K562 (cell line): ENCODE measurements at regions not wholly inside any gene's neighbourhood (a gene's known extent, or its start where the extent isn't known, plus 50 kb on each side); places are given as distances from the start of the nearest gene placed in this dataset.

Source experiments
- ATAC-seq: fragments of 200-7000 bp; cut with Tn5 transposase; 3 replicates; pipeline ENCODE4 v1.9.1; 2020; ENCODE audit warnings: moderate library complexity
- BruUV-seq: library from RNA; stranded (reverse); fragments of 400-500 nt; replicated peaks from 2 replicates; lab custom pipeline; 2021; lab: Mats Ljungman, UMichigan
- CTCF ChIA-PET: fragments of 300-600 bp; formaldehyde crosslinking; extraction: SDS; loops from one replicate; lab custom pipeline; 2021; ENCODE audit warnings: low intra/inter-chr PET ratio; lab: Yijun Ruan, JAX
- POLR2A ChIA-PET: fragments of 300-600, 350-650 bp; sonication (Branson Sonifier 250); formaldehyde crosslinking; extraction: SDS; loops from one replicate; lab custom pipeline; 2021; ENCODE audit warnings: antibody characterized with exemption, inconsistent platforms; lab: Yijun Ruan, JAX
- DNase-seq, 4 experiments: peaks; one replicate each; pipeline versions ENCODE4 v3.0.0 to v3.0.0-alpha.2; 2011 to 2018; ENCODE audit warnings: low spot score in 3 of 4, mixed read lengths in 3 of 4; ENCODE audit errors: extremely low read depth in 1 of 4
- FAIRE-seq: peaks from 2 replicates; lab custom pipeline; 2011; peaks lifted over from hg19 to GRCh38; lab: Jason Lieb, UNC
- H2AFZ ChIP-seq: 2 replicates; pipeline ENCODE4 v1.6.0; 2011; ENCODE audit warnings: low read depth, low read length, control low read depth, inconsistent platforms
- H3K27ac ChIP-seq: fragments of 200-600 bp; 3 replicates; pipeline ENCODE4 v1.8.0; 2011; ENCODE audit warnings: low read depth, mild to moderate bottlenecking, control low read depth, inconsistent platforms, low read length, moderate library complexity, mixed read lengths; ENCODE audit errors: extremely low read depth
- H3K27me3 ChIP-seq, 2 experiments: fragments of 300-600 bp in 1 of 2; 2 replicates in 1 of 2; 3 replicates in 1 of 2; pipeline versions ENCODE4 v1.6.0 to v1.8.0; 2011; ENCODE audit warnings: inconsistent platforms in 2 of 2, low read length in 2 of 2, mild to moderate bottlenecking in 1 of 2, mixed read lengths in 1 of 2, moderate library complexity in 1 of 2; ENCODE audit not compliant: control insufficient read depth in 2 of 2, insufficient read depth in 2 of 2
- H3K36me3 ChIP-seq: fragments of 300-600 bp; 3 replicates; pipeline ENCODE4 v1.8.0; 2011; ENCODE audit warnings: mild to moderate bottlenecking, low read length, inconsistent platforms; ENCODE audit not compliant: control insufficient read depth, insufficient read depth
- H3K4me1 ChIP-seq, 2 experiments: fragments of 200-600 bp in 1 of 2; replicated peaks in 1 of 2; 2 replicates in 1 of 2; 3 replicates in 1 of 2; pipeline versions ENCODE4 v1.5.1 to v1.8.0; 2011; ENCODE audit warnings: inconsistent platforms in 2 of 2, low read length in 2 of 2, mild to moderate bottlenecking in 1 of 2, mixed read lengths in 1 of 2, moderate library complexity in 1 of 2; ENCODE audit not compliant: control insufficient read depth in 2 of 2, insufficient read depth in 2 of 2
- H3K4me2 ChIP-seq: 2 replicates; pipeline ENCODE4 v1.6.1; 2011; ENCODE audit warnings: low read length, control low read depth, inconsistent platforms, mixed read lengths; ENCODE audit not compliant: insufficient read depth
- H3K4me3 ChIP-seq: fragments of 200-600 bp; sonication (generic), shearing (Covaris generic); 2 replicates; pipeline ENCODE4 v1.5.1; 2016; ENCODE audit warnings: control low read depth, inconsistent platforms
- H3K79me2 ChIP-seq: fragments of 200-600 bp; 3 replicates; pipeline ENCODE4 v1.8.0; 2011; ENCODE audit warnings: low read length, inconsistent platforms; ENCODE audit not compliant: control insufficient read depth, insufficient read depth
- H3K9ac ChIP-seq, 2 experiments: 2 replicates each; pipeline versions ENCODE4 v1.6.0 to v1.6.1; 2011; ENCODE audit warnings: low read depth in 2 of 2, low read length in 2 of 2, control low read depth in 1 of 2, inconsistent platforms in 1 of 2, mild to moderate bottlenecking in 1 of 2, mixed read lengths in 1 of 2; ENCODE audit not compliant: insufficient read depth in 1 of 2
- H3K9me1 ChIP-seq: one replicate; pipeline ENCODE4 v1.6.0; 2011; ENCODE audit warnings: inconsistent platforms, mild to moderate bottlenecking, low read length, moderate library complexity; ENCODE audit not compliant: control insufficient read depth, insufficient read depth
- H3K9me3 ChIP-seq: replicated peaks from 2 replicates; pipeline ENCODE4 v1.5.1; 2011; ENCODE audit warnings: low read depth, low read length, inconsistent platforms; ENCODE audit not compliant: control insufficient read depth, insufficient read depth
- H4K20me1 ChIP-seq: replicated peaks from 2 replicates; pipeline ENCODE4 v1.6.1; 2011; ENCODE audit warnings: low read length, inconsistent platforms, mixed read lengths; ENCODE audit not compliant: control insufficient read depth, insufficient read depth
- YBX1 ChIP-seq: fragments of 450-650 bp; IDR thresholded peaks from 2 replicates; pipeline ENCODE4 v1.7.1; 2016; ENCODE audit warnings: mild to moderate bottlenecking
- ZBTB11 ChIP-seq, 3 experiments: fragments of 200-800 bp in 1 of 3; fragments of 250-450 bp in 1 of 3; fragments of 450-650 bp in 1 of 3; sonication (Bioruptor Pico) in 1 of 3; sonication (Bioruptor generic) in 1 of 3; formaldehyde crosslinking in 1 of 3; IDR thresholded peaks; 2 replicates each; pipeline versions ENCODE4 v1.6.1 to v1.8.0; 2016 to 2022; ENCODE audit warnings: mild to moderate bottlenecking in 2 of 3, missing genetic modification characterization in 2 of 3, missing compliant biosample characterization in 1 of 3, moderate library complexity in 1 of 3
- ZNF384 ChIP-seq: IDR thresholded peaks from 2 replicates; pipeline ENCODE4 v1.6.1; 2012; ENCODE audit warnings: low read depth, low read length, improper control_type of control experiment
- WGBS: fragments of 100-300 bp; shearing (Covaris generic); methylation state at CpG from one replicate; pipeline ENCODE4 v1.1.6; 2016; ENCODE audit warnings: low coverage, mixed read lengths; ENCODE audit not compliant: insufficient coverage; ENCODE audit errors: missing lambda C conversion rate; 5-methylcytosine and 5-hydroxymethylcytosine counted together
- in situ Hi-C: fragments of 300-500 bp; cut with MboI; formaldehyde crosslinking; loops from 4 replicates; pipeline ENCODE4 v1.15.0; 2018; ENCODE audit warnings: inconsistent platforms, mixed read lengths
- intact Hi-C: fragments of 100-400 bp; cut with micrococcal nuclease; formaldehyde crosslinking; loops from 2 replicates; pipeline ENCODE4 v1.14.2; 2022
- TF ChIP-seq, protein P1 (sequence below): fragments of 200-800 bp; sonication (Bioruptor generic); IDR thresholded peaks from 2 replicates; pipeline ENCODE4 v1.6.1; 2017; ENCODE audit warnings: missing genetic modification characterization, missing compliant biosample characterization

DNA sequence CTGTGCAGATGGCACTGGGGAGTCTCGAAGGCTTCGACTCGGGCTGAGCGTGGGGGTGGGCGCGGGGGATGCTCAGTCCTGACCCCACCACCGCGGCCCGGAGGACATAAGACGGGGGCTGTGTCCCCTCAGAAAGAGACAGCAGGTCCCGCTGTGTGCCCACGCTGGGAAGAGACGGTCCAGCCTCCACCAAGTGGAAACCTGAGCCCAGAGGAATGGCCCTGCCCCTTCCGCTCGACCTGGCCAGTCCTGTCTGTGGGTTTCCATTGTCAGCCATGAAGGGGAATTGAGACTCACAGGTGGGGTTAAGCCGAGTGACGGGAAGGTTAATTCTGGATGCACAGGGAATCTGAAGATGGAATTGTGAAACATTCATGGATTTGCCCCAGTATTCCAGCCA, 442.7 kb downstream of the PREX1 start (continued):
- no peak for TF ChIP-seq ZBTB11 (CRISPR knock-in tag; IDR thresholded peaks at IDR 0.05)
- TF ChIP-seq, all 486 proteins: peak for 0

- ChIA-PET CTCF (no interaction called here), POLR2A (no interaction called here)
- peak overlapping the region; percentile 55; the same call in 1 of the 2 replicates for H2AFZ ChIP-seq
- no peaks in the 10 kb centered on the region for H3K9me1 ChIP-seq
- no peaks in the 10 kb centered on the region for H4K20me1 ChIP-seq
- H3K27ac ChIP-seq: no peak overlapping the region
- H3K9me3 ChIP-seq: no peaks in the 10 kb centered on the region
- H3K27me3 ChIP-seq: no peaks in the 10 kb centered on the region
- no TSS peak for BruUV-seq
- 40% methylated on average over 19 of the region's 26 CpGs for WGBS
- no peak overlapping the region for H3K4me3 ChIP-seq
- no peaks in the 10 kb centered on the region for H3K36me3 ChIP-seq
- no peaks in the 10 kb centered on the region for H3K79me2 ChIP-seq
- DNase-seq: peak; percentile 54 to 90 (median 82)
- peak; percentile 98 for ATAC-seq
- in situ Hi-C loops: no loop called here
- intact Hi-C loops: no loop called here
- H3K9ac ChIP-seq: no peak overlapping the region
- no peaks in the 10 kb centered on the region; a peak in 1 of 5 replicates for H3K4me1 ChIP-seq
- no peak for FAIRE-seq
- H3K4me2 ChIP-seq: no peak overlapping the region
- TF ChIP-seq, protein P1, sequence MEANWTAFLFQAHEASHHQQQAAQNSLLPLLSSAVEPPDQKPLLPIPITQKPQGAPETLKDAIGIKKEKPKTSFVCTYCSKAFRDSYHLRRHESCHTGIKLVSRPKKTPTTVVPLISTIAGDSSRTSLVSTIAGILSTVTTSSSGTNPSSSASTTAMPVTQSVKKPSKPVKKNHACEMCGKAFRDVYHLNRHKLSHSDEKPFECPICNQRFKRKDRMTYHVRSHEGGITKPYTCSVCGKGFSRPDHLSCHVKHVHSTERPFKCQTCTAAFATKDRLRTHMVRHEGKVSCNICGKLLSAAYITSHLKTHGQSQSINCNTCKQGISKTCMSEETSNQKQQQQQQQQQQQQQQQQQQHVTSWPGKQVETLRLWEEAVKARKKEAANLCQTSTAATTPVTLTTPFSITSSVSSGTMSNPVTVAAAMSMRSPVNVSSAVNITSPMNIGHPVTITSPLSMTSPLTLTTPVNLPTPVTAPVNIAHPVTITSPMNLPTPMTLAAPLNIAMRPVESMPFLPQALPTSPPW: peak; percentile 59
- no peak for TF ChIP-seq YBX1
- no peak for TF ChIP-seq ZNF384
- TF ChIP-seq ZBTB11 (CRISPR knock-in tag; IDR thresholded peaks at IDR 0.05): peak in 1 of 3 experiments; percentile 20; a peak in 1 of 6 replicates
These were observed 443.5 kb downstream of the PREX1 start for GRCh38 chr20:48384147-48384818.
